ENCODE measurements at regions not wholly inside any gene's neighbourhood (a gene's known extent, or its start where the extent isn't known, plus 50 kb on each side); places are given as distances from the start of the nearest gene placed in this dataset.

DNA sequence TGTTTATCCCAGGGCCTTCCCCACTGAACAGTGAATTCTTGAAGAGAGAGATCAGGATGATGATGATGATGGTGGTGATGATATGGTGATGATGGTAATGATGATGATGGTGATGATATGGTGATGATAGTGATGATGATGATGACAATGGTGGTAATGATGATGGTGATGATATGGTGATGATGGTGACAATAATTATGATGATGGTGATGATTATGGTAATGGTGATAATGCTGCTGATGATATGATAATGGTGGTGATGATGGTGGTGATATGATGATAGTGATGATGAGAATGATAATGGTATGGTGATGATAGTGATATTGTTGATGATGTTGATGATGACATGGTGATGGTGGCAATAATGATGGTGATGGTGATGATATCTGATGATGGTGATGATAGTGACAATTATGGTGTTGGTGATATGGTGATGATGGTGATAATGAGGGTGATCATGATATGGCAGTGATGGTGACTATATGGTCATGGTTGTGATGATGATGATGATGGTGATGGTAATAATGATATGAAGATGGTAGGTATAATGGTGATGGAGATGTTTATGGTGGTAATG lies 99.9 kb downstream of the HAPSTR1 start:
- no peaks in the 10 kb centered on the region for H3K79me2 ChIP-seq (ENCODE audit: insufficient read depth, low read length)
- no peak overlapping the region for H3K4me3 ChIP-seq (ENCODE audit: low read length, poor library complexity, severe bottlenecking)
- H3K9me3 ChIP-seq (ENCODE audit: insufficient read depth, low read depth, low read length): no peaks in the 10 kb centered on the region
- H3F3A ChIP-seq (ENCODE audit: low read depth): no peaks in the 10 kb centered on the region
- no peaks in the 10 kb centered on the region for H3K36me3 ChIP-seq (ENCODE audit: insufficient read depth, low read length)
- no peaks in the 10 kb centered on the region for H3K4me1 ChIP-seq (ENCODE audit: insufficient read depth, low read length, poor library complexity, severe bottlenecking)
- H3K27me3 ChIP-seq (ENCODE audit: insufficient read depth, low read length, poor library complexity, severe bottlenecking): no peaks in the 10 kb centered on the region
- H4K20me1 ChIP-seq (ENCODE audit: insufficient read depth, low read length, poor library complexity, severe bottlenecking): no peaks in the 10 kb centered on the region
- no peak overlapping the region for H2AFZ ChIP-seq (ENCODE audit: low read length)
- H3K9me2 ChIP-seq (replicated peaks; ENCODE audit: low read depth, low read length): no peaks in the 10 kb centered on the region
- H3K4me2 ChIP-seq (ENCODE audit: low read depth, low read length, poor library complexity, severe bottlenecking): no peak overlapping the region
- no peak overlapping the region for H3K9ac ChIP-seq (ENCODE audit: low read depth, low read length, poor library complexity, severe bottlenecking)
- TF ChIP-seq, protein P1, sequence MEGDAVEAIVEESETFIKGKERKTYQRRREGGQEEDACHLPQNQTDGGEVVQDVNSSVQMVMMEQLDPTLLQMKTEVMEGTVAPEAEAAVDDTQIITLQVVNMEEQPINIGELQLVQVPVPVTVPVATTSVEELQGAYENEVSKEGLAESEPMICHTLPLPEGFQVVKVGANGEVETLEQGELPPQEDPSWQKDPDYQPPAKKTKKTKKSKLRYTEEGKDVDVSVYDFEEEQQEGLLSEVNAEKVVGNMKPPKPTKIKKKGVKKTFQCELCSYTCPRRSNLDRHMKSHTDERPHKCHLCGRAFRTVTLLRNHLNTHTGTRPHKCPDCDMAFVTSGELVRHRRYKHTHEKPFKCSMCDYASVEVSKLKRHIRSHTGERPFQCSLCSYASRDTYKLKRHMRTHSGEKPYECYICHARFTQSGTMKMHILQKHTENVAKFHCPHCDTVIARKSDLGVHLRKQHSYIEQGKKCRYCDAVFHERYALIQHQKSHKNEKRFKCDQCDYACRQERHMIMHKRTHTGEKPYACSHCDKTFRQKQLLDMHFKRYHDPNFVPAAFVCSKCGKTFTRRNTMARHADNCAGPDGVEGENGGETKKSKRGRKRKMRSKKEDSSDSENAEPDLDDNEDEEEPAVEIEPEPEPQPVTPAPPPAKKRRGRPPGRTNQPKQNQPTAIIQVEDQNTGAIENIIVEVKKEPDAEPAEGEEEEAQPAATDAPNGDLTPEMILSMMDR (conservative IDR thresholded peaks at IDR 0.05; ENCODE audit: low read length): no peak

DNA sequence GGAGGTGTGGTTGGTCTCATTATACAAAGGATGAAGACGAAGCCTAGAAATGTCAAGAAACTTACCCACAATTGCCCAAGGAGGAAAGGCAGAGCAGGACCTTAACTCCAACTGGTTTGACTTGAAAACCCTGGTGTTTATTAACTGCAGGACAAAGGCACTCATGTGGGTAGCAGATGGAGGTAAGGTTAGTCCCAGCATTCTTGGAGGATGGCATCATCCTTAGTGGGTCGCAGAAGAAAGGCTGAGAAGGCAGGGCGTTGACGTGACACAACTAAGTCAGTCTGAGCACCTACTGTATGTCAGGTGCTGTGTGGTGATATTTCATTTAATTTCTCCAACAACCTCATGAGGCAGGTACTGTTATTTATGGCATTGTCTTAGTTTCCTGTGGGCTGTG lies 101.3 kb downstream of the HAPSTR1 start:
- Histone ChIP-seq H3K79me2 (ENCODE audit: insufficient read depth, low read length) (no peaks in the 10 kb centered on the region), H3K27me3 (ENCODE audit: insufficient read depth, low read length, poor library complexity, severe bottlenecking) (no peaks in the 10 kb centered on the region), H3K36me3 (ENCODE audit: insufficient read depth, low read length) (no peaks in the 10 kb centered on the region), H4K20me1 (ENCODE audit: insufficient read depth, low read length, poor library complexity, severe bottlenecking) (no peaks in the 10 kb centered on the region), H3K9me3 (ENCODE audit: insufficient read depth, low read depth, low read length) (no peaks in the 10 kb centered on the region), H3K4me1 (ENCODE audit: insufficient read depth, low read length, poor library complexity, severe bottlenecking) (no peaks in the 10 kb centered on the region), H3K9ac (ENCODE audit: low read depth, low read length, poor library complexity, severe bottlenecking) (no peak overlapping the region), H3K4me3 (ENCODE audit: low read length, poor library complexity, severe bottlenecking) (no peak overlapping the region), H3F3A (ENCODE audit: low read depth) (no peaks in the 10 kb centered on the region), H2AFZ (ENCODE audit: low read length) (no peak overlapping the region), H3K4me2 (ENCODE audit: low read depth, low read length, poor library complexity, severe bottlenecking) (no peak overlapping the region), H3K9me2 (replicated peaks; ENCODE audit: low read depth, low read length) (no peaks in the 10 kb centered on the region)
- TF ChIP-seq EZH2phosphoT487 (IDR thresholded peaks at IDR 0.05; ENCODE audit: borderline replicate concordance): no peak
- TF ChIP-seq, protein P1 (conservative IDR thresholded peaks at IDR 0.05; ENCODE audit: low read length): no peak

DNA sequence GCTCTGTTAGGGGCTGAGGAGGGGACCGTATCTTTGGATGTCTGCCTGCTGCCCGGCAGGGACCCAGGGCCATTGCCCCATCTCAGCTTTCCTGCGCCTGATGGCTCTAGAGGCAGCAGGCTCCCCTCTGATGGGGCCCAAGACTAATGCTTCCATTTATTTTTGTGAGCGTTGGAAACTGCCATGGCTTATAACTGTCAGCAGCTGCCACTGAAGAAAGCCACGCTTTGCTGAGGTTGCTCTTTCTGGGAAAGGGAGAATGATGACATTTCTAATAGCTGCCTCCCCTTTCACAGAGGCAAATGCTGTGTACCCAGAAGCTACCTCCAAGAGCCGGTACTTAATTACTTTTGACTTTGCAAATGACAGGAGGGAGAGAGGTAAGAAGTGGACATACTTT lies 103.8 kb downstream of the HAPSTR1 start:
- Histone ChIP-seq H4K20me1 (ENCODE audit: insufficient read depth, low read length, poor library complexity, severe bottlenecking) (no peaks in the 10 kb centered on the region), H2AFZ (ENCODE audit: low read length) (no peak overlapping the region), H3K27me3 (ENCODE audit: insufficient read depth, low read length, poor library complexity, severe bottlenecking) (no peaks in the 10 kb centered on the region)

More for the DNA sequence above, 103.8 kb downstream of the HAPSTR1 start:
- Histone ChIP-seq H3K9me3 (ENCODE audit: insufficient read depth, low read depth, low read length) (no peaks in the 10 kb centered on the region), H3K4me1 (ENCODE audit: insufficient read depth, low read length, poor library complexity, severe bottlenecking) (no peaks in the 10 kb centered on the region), H3K79me2 (ENCODE audit: insufficient read depth, low read length) (no peaks in the 10 kb centered on the region), H3F3A (ENCODE audit: low read depth) (no peaks in the 10 kb centered on the region), H3K4me3 (ENCODE audit: low read length, poor library complexity, severe bottlenecking) (no peak overlapping the region), H3K9me2 (replicated peaks; ENCODE audit: low read depth, low read length) (no peaks in the 10 kb centered on the region), H3K9ac (ENCODE audit: low read depth, low read length, poor library complexity, severe bottlenecking) (no peak overlapping the region), H3K36me3 (ENCODE audit: insufficient read depth, low read length) (no peaks in the 10 kb centered on the region), H3K4me2 (ENCODE audit: low read depth, low read length, poor library complexity, severe bottlenecking) (no peak overlapping the region)
- TF ChIP-seq, protein P1 (conservative IDR thresholded peaks at IDR 0.05; ENCODE audit: low read length): no peak
- TF ChIP-seq EZH2phosphoT487 (IDR thresholded peaks at IDR 0.05; ENCODE audit: borderline replicate concordance): no peak
